HG03354 (cell line): ENCODE measurements at regions not wholly inside any gene's neighbourhood (a gene's known extent, or its start where the extent isn't known, plus 50 kb on each side); places are given as distances from the start of the nearest gene placed in this dataset.

Experiments used
- ATAC-seq: cut with Tn5 transposase; IDR thresholded peaks from one replicate; pipeline ENCODE4 v1.9.1; 2021; ENCODE audit warnings: mild to moderate bottlenecking; ENCODE audit not compliant: unreplicated experiment, poor library complexity, severe bottlenecking

GRCh38 chr9:16090907-16091629 lies 538.2 kb downstream of the CCDC171 start:
- ATAC-seq = no peak

GRCh38 chr9:16092142-16093091 lies 539.6 kb downstream of the CCDC171 start:
- no peak for ATAC-seq

- ATAC-seq = no peak
Measured at GRCh38 chr9:16098306-16098705, 545.5 kb downstream of the CCDC171 start.

GRCh38 chr9:16099732-16100536 lies 547.1 kb downstream of the CCDC171 start:
- no peak for ATAC-seq

GRCh38 chr9:16100537-16101091 lies 547.8 kb downstream of the CCDC171 start:
- no peak for ATAC-seq

- ATAC-seq = no peak
Measured at GRCh38 chr9:16102154-16102553, 549.3 kb downstream of the CCDC171 start.

- ATAC-seq = no peak
Measured at GRCh38 chr9:16103620-16104397, 551.0 kb downstream of the CCDC171 start.

GRCh38 chr9:16105168-16106020 lies 552.6 kb downstream of the CCDC171 start:
- ATAC-seq = no peak

- ATAC-seq = no peak
Measured at GRCh38 chr9:16106021-16106571, 553.3 kb downstream of the CCDC171 start.

- ATAC-seq = no peak
Measured at GRCh38 chr9:16112116-16112515, 559.3 kb downstream of the CCDC171 start.

GRCh38 chr9:16115994-16116393 lies 563.2 kb downstream of the CCDC171 start:
- no peak for ATAC-seq

GRCh38 chr9:16118043-16118442 lies 565.2 kb downstream of the CCDC171 start:
- no peak for ATAC-seq

GRCh38 chr9:16119261-16120230 lies 566.7 kb downstream of the CCDC171 start:
- ATAC-seq = no peak

- ATAC-seq = no peak
Measured at GRCh38 chr9:16120231-16120641, 567.4 kb downstream of the CCDC171 start.

GRCh38 chr9:16120727-16121126 lies 567.9 kb downstream of the CCDC171 start:
- ATAC-seq = no peak

GRCh38 chr9:16121168-16121567 lies 568.3 kb downstream of the CCDC171 start:
- no peak for ATAC-seq
